Esophagus squamous epithelium (tissue), 5 donors: ENCODE measurements at regions not wholly inside any gene's neighbourhood (a gene's known extent, or its start where the extent isn't known, plus 50 kb on each side); places are given as distances from the start of the nearest gene placed in this dataset.
"Not testable (repeated sequence)": the region's sequence is repeated elsewhere in the genome, so short reads cannot be mapped to it uniquely, and the experiment has no call there.

ENCODE experiments used
- DNase-seq: peaks from one replicate; lab custom pipeline; 2025; lab: John Stamatoyannopoulos, UW
- H3K27ac ChIP-seq, 4 donors: fragments of 200-600 bp; sonication (generic); one replicate each; pipeline ENCODE4 v1.5.1; 2016 to 2019; ENCODE audit warnings: mild to moderate bottlenecking in 1 of 4
- H3K27me3 ChIP-seq, 4 donors: fragments of 200-600 bp; sonication (generic); 1 replicate in 3 of 4; 2 replicates in 1 of 4; pipeline versions ENCODE4 v1.5.1 to v1.6.0; 2017 to 2021; ENCODE audit warnings: antibody characterized with exemption in 1 of 4
- H3K36me3 ChIP-seq, 3 donors: fragments of 200-600 bp; sonication (generic); one replicate each; pipeline ENCODE4 v1.5.1; 2016 to 2019
- H3K4me1 ChIP-seq, 3 donors: fragments of 200-600 bp; sonication (generic); one replicate each; pipeline ENCODE4 v1.5.1; 2017 to 2019
- H3K4me3 ChIP-seq, 4 donors: fragments of 200-600 bp; sonication (generic); 1 replicate in 3 of 4; 2 replicates in 1 of 4; pipeline ENCODE4 v1.5.1; 2016 to 2019; ENCODE audit warnings: mild to moderate bottlenecking in 2 of 4, moderate library complexity in 1 of 4
- H3K9me3 ChIP-seq, 3 donors: fragments of 200-600 bp; sonication (generic); one replicate each; pipeline ENCODE4 v1.5.1; 2016 to 2019
- POLR2A ChIP-seq, 4 donors: fragments of 450-650 bp; IDR thresholded peaks; one replicate each; pipeline ENCODE4 v1.6.1; 2017; ENCODE audit warnings: antibody characterized with exemption in 4 of 4, mild to moderate bottlenecking in 4 of 4, moderate library complexity in 3 of 4
- WGBS, 2 donors: methylation state at CpG; one replicate each; pipeline ENCODE4 v1.1.5; 2018; 5-methylcytosine and 5-hydroxymethylcytosine counted together
- intact Hi-C: fragments of 100-400 bp; cut with DNase I; formaldehyde crosslinking; loops from one replicate; pipeline ENCODE4 v1.15.0; 2022
- TF ChIP-seq, protein P1 (sequence below), 6 experiments: fragments of 450-650 bp in 4 of 6; fragments of 200-600 bp in 2 of 6; sonication (generic) in 2 of 6; IDR thresholded peaks; one replicate each; pipeline ENCODE4 v1.5.1; 2016 to 2019; ENCODE audit warnings: antibody characterized with exemption in 6 of 6, mild to moderate bottlenecking in 4 of 6, moderate library complexity in 4 of 6
- donor health status: DM: yes; HTN: yes; CAD: no.

DNA sequence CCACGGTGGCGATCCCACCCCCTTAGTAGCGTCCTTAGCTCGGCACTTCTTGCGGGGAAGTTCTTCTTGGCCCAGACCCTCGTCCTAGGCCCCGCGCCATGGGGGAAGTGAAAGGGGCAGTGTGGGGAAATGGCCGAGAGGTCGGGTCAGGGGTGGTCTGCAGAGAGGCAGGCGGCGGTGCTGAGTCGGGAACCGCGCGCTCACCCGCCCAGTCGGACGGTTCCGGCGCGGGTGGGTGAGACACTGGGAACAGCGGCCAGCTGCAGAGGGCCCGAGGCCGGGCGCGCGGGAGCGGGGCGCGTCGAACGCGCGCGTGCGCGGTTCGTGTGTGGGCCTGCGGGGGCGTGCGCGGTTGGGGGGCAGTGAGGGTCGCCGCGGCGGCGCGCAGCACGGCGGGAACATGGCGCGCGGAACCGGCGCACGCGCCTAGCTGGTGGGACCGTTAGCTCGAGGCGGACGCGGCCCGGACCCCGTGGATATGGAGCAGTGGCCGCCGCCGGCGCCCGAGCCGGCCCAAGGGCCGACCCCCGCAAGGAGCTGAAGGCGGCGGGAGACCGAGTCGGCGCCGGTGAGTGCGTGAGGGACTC, 246.9 kb downstream of the GOLGA6L6 start:
- DNase-seq = no peak
- 80 to 87% methylated on average over 30 to 47 of the region's 80 CpGs for WGBS, 2 donors
- H3K27ac ChIP-seq = no peak overlapping the region
- no peaks in the 10 kb centered on the region for H3K36me3 ChIP-seq
- TF ChIP-seq POLR2A (IDR thresholded peaks at IDR 0.05) = no peak
- TF ChIP-seq, protein P1, sequence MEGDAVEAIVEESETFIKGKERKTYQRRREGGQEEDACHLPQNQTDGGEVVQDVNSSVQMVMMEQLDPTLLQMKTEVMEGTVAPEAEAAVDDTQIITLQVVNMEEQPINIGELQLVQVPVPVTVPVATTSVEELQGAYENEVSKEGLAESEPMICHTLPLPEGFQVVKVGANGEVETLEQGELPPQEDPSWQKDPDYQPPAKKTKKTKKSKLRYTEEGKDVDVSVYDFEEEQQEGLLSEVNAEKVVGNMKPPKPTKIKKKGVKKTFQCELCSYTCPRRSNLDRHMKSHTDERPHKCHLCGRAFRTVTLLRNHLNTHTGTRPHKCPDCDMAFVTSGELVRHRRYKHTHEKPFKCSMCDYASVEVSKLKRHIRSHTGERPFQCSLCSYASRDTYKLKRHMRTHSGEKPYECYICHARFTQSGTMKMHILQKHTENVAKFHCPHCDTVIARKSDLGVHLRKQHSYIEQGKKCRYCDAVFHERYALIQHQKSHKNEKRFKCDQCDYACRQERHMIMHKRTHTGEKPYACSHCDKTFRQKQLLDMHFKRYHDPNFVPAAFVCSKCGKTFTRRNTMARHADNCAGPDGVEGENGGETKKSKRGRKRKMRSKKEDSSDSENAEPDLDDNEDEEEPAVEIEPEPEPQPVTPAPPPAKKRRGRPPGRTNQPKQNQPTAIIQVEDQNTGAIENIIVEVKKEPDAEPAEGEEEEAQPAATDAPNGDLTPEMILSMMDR (IDR thresholded peaks at IDR 0.05) = no peak
- no peaks in the 10 kb centered on the region for H3K4me1 ChIP-seq
- intact Hi-C loops = no loop called here
- H3K27me3 ChIP-seq = no peaks in the 10 kb centered on the region
- peaks cover 0 to 14% (median 14%) of the 10 kb centered on the region in 3 donors for H3K9me3 ChIP-seq
- no peak overlapping the region for H3K4me3 ChIP-seq

GRCh38 chr15:20292422-20293005, 249.1 kb downstream of the GOLGA6L6 start:
- peaks cover 0 to 14% (median 14%) of the 10 kb centered on the region in 3 donors for H3K9me3 ChIP-seq
- H3K27me3 ChIP-seq, intact Hi-C loops, DNase-seq, H3K4me1 ChIP-seq, H3K4me3 ChIP-seq, H3K36me3 ChIP-seq, H3K27ac ChIP-seq: not testable (repeated sequence)
- 46 to 55% methylated on average over 5 of the region's 5 CpGs for WGBS, 2 donors

GRCh38 chr15:20291616-20292015, 250.0 kb downstream of the GOLGA6L6 start:
- H3K36me3 ChIP-seq, H3K4me3 ChIP-seq, H3K27ac ChIP-seq, H3K4me1 ChIP-seq, H3K27me3 ChIP-seq, intact Hi-C loops, DNase-seq: not testable (repeated sequence)
- WGBS, 2 donors = 58 to 79% methylated on average over 7 of the region's 7 CpGs
- H3K9me3 ChIP-seq = peaks cover 0 to 14% (median 14%) of the 10 kb centered on the region in 3 donors

GRCh38 chr15:20290606-20291005, 251.0 kb downstream of the GOLGA6L6 start:
- intact Hi-C loops, H3K27me3 ChIP-seq, H3K4me1 ChIP-seq, DNase-seq, H3K4me3 ChIP-seq, H3K27ac ChIP-seq, H3K36me3 ChIP-seq: not testable (repeated sequence)
- H3K9me3 ChIP-seq = peaks cover 0 to 12% (median 10%) of the 10 kb centered on the region in 3 donors
- 79 to 83% methylated on average over 11 of the region's 11 CpGs for WGBS, 2 donors

- H3K36me3 ChIP-seq, H3K4me1 ChIP-seq, H3K27ac ChIP-seq, H3K4me3 ChIP-seq, DNase-seq, H3K27me3 ChIP-seq, intact Hi-C loops, H3K9me3 ChIP-seq: not testable (repeated sequence)
- 50 to 57% methylated on average over 3 to 4 of the region's 4 CpGs for WGBS, 2 donors
Observed at GRCh38 chr15:20289538-20290103, 252.0 kb downstream of the GOLGA6L6 start.

DNA sequence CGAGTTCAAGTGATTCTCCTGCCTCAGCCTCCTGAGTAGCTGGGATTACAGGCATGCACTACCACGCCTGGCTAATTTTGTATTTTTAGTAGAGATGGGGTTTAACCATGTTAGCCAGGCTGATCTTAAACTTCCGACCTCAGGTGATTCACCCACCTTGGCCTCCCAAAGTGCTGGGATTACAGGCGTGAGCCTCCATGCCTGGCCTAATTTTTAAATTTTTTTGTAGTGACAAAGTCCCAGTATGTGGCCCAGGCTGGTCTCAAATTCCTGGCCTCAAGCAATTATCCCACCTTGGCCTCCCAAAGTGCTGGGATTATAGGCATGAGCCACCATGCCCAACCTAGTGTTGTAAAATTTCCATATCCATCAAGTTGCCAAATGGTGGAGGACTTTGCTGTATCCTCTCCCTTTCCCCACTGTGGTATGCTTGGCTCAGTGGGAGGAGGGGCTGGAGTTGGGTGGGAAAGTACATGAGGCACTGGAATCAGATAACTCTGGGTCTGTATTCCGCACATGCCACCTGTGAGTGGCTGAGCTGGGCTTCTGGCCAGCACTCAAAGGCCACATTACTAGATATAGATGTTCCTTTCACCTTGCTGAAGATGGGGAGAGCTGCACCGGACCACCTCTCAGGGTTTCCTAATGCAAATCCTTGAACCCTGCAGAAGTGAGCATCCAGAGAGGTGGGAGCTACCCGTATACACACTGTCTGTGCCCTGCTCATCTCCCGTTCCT, 252.6 kb downstream of the GOLGA6L6 start:
- DNase-seq, H3K4me3 ChIP-seq, H3K36me3 ChIP-seq, H3K27me3 ChIP-seq, H3K27ac ChIP-seq, intact Hi-C loops, H3K9me3 ChIP-seq, H3K4me1 ChIP-seq: not testable (repeated sequence)
- 69 to 73% methylated on average over 8 of the region's 8 CpGs for WGBS, 2 donors

GRCh38 chr15:20286559-20286958, 255.0 kb downstream of the GOLGA6L6 start:
- H3K4me3 ChIP-seq, DNase-seq, H3K27me3 ChIP-seq, H3K4me1 ChIP-seq, H3K27ac ChIP-seq, intact Hi-C loops, H3K36me3 ChIP-seq: not testable (repeated sequence)
- 38 to 42% methylated on average over 2 of the region's 2 CpGs for whole genome bisulfite sequencing, 2 donors
- peaks cover 0 to 14% (median 4%) of the 10 kb centered on the region in 3 donors for H3K9me3 ChIP-seq

GRCh38 chr15:20285696-20286300, 255.8 kb downstream of the GOLGA6L6 start:
- intact Hi-C loops, DNase-seq, H3K4me1 ChIP-seq, H3K36me3 ChIP-seq, H3K4me3 ChIP-seq, H3K27me3 ChIP-seq, H3K27ac ChIP-seq: not testable (repeated sequence)
- H3K9me3 ChIP-seq = peaks cover 0 to 21% (median 10%) of the 10 kb centered on the region in 3 donors
- 41 to 42% methylated on average over 5 of the region's 5 CpGs for WGBS, 2 donors

DNA sequence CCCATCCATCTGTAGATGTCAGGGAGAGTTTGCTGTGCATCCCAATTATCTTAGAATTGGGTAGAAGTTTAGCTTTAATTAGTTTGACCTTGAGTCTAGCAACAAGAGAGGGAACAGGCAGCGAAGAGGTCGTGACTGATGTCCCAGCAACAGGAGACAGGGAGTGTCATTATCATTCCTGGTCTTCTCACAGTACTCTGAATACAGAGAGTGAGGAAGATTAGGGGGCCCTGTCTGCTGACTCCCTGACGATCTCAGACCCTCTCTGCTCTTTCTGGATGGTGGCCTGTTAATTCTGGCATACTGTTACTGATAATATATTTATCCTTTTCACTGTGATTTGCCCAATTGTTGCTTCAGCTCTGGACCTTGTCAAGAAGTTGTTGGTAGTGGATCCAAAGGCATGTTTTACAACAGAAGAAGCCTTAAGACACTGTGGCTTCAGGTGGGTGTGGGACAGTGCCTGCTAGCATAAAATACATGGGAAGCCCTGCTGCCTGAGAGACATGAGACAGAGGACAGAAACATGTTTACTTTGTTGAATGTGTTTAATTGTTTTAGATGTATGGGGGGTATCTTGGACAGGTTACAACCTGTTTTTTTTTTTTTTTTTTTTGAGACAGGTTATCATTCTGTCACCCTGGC, 256.6 kb downstream of the GOLGA6L6 start:
- H3K4me1 ChIP-seq, H3K36me3 ChIP-seq, intact Hi-C loops, DNase-seq, H3K27ac ChIP-seq, H3K4me3 ChIP-seq, H3K27me3 ChIP-seq: not testable (repeated sequence)
- peaks cover 0 to 27% (median 13%) of the 10 kb centered on the region in 3 donors for H3K9me3 ChIP-seq
- 39 to 61% methylated on average over 3 of the region's 3 CpGs for WGBS, 2 donors

DNA sequence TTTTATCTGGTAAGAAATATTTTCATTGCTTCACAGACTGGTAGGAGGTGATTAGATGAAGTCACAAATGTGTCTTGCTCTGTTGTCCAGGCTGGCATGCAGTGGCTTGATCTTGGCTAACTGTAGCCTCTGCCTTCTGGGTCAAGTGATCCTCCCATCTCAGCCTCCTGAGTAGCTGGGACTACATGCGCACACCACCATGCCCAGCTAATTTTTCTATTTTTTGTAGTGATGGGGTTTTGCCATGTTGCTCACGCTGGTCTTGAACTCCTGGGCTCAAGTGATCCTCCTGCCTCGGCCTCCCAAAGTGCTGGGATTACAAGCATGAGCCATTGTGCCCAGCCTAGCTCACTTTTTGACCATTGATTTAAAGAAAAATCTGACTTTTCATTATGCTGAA, 257.9 kb downstream of the GOLGA6L6 start:
- H3K27me3 ChIP-seq, H3K27ac ChIP-seq, H3K36me3 ChIP-seq, intact Hi-C loops, H3K4me1 ChIP-seq, DNase-seq, H3K4me3 ChIP-seq: not testable (repeated sequence)
- H3K9me3 ChIP-seq = peaks cover 0 to 39% (median 18%) of the 10 kb centered on the region in 3 donors
- WGBS, 2 donors = 43 to 46% methylated on average over 3 of the region's 3 CpGs

- H3K4me1 ChIP-seq, DNase-seq, H3K36me3 ChIP-seq, H3K27ac ChIP-seq, H3K4me3 ChIP-seq, intact Hi-C loops, H3K27me3 ChIP-seq: not testable (repeated sequence)
- WGBS, 2 donors = 87 to 90% methylated on average over 20 to 23 of the region's 29 CpGs
- H3K9me3 ChIP-seq = peaks cover 0 to 39% (median 18%) of the 10 kb centered on the region in 3 donors
Observed at GRCh38 chr15:20282491-20282943, 259.1 kb downstream of the GOLGA6L6 start.
